HCT116 (cell line): ENCODE measurements at regions not wholly inside any gene's neighbourhood (a gene's known extent, or its start where the extent isn't known, plus 50 kb on each side); places are given as distances from the start of the nearest gene placed in this dataset.

Experiments used
- ATAC-seq: fragments of 200-7000 bp; cut with Tn5 transposase; 2 replicates; pipeline ENCODE4 v1.9.1; 2020; ENCODE audit warnings: mild to moderate bottlenecking, moderate library complexity
- BruUV-seq: library from RNA; stranded (reverse); fragments of 400-500 nt; replicated peaks from 2 replicates; lab custom pipeline; 2021; lab: Mats Ljungman, UMichigan
- CTCF ChIA-PET: fragments of 300-600 bp; sonication (Branson Sonifier 250); formaldehyde crosslinking; loops from one replicate; lab custom pipeline; 2021; ENCODE audit warnings: antibody characterized with exemption; lab: Charles Lee
- POLR2A ChIA-PET: fragments of 300-600, 350-600 bp; sonication (Branson Sonifier 250); formaldehyde crosslinking; loops from one replicate; lab custom pipeline; 2021; ENCODE audit warnings: antibody characterized with exemption; lab: Charles Lee
- RAD21 ChIA-PET, 2 experiments: fragments of 300-600 bp; sonication (Branson Sonifier 250); formaldehyde crosslinking; loops; one replicate each; lab custom pipeline; 2023; ENCODE audit warnings: low total read pairs in 2 of 2; ENCODE audit not compliant: uncharacterized antibody in 2 of 2, unreplicated experiment in 2 of 2, low non-redundant PET in 1 of 2; lab: Charles Lee
- DNase-seq: peaks from one replicate; pipeline ENCODE4 v3.0.0-alpha.2; 2010; ENCODE audit warnings: low read depth, low spot score
- H2AFZ ChIP-seq: fragments of 200-600 bp; shearing (Covaris generic), sonication (generic); 2 replicates; pipeline ENCODE4 v1.6.1; 2017; ENCODE audit warnings: low read depth, mixed run types, mixed read lengths, antibody characterized with exemption, low read length; ENCODE audit not compliant: poor library complexity, severe bottlenecking
- H3K27ac ChIP-seq: 2 replicates; pipeline ENCODE4 v1.5.1; 2012; ENCODE audit warnings: low read depth, low read length
- H3K27me3 ChIP-seq: fragments of 200-600 bp; sonication (generic); 2 replicates; pipeline ENCODE4 v1.6.1; 2016; ENCODE audit warnings: mixed run types, low read length, mixed read lengths; ENCODE audit not compliant: insufficient read depth
- H3K36me3 ChIP-seq, 2 experiments: fragments of 200-500 bp in 1 of 2; fragments of 200-600 bp in 1 of 2; sonication (Bioruptor generic) in 1 of 2; sonication (generic) in 1 of 2; 2 replicates each; pipeline versions ENCODE4 v1.5.1 to v1.6.1; 2014 to 2016; ENCODE audit warnings: low read length in 2 of 2, inconsistent platforms in 1 of 2, mixed read lengths in 1 of 2, mixed run types in 1 of 2; ENCODE audit not compliant: insufficient read depth in 2 of 2, control insufficient read depth in 1 of 2
- H3K4me1 ChIP-seq, 2 experiments: fragments of 200-600 bp in 1 of 2; sonication (generic) in 1 of 2; 2 replicates each; pipeline versions ENCODE4 v1.5.1 to v1.6.1; 2012 to 2017; ENCODE audit warnings: low read length in 2 of 2, inconsistent platforms in 1 of 2, mild to moderate bottlenecking in 1 of 2, mixed read lengths in 1 of 2, mixed run types in 1 of 2, moderate library complexity in 1 of 2; ENCODE audit not compliant: insufficient read depth in 2 of 2, control insufficient read depth in 1 of 2
- H3K4me2 ChIP-seq: fragments of 200-600 bp; sonication (generic); 2 replicates; pipeline ENCODE4 v1.6.1; 2017; ENCODE audit warnings: mixed run types, low read length, mixed read lengths
- H3K4me3 ChIP-seq, 2 experiments: fragments of 200-600 bp in 1 of 2; sonication (generic) in 1 of 2; replicated peaks in 1 of 2; 2 replicates each; pipeline ENCODE4 v1.5.1; 2011 to 2016; ENCODE audit warnings: low read length in 2 of 2, control low read depth in 1 of 2, low read depth in 1 of 2, mild to moderate bottlenecking in 1 of 2, mixed read lengths in 1 of 2, mixed run types in 1 of 2
- H3K79me2 ChIP-seq: fragments of 200-600 bp; sonication (generic); 2 replicates; pipeline ENCODE4 v1.6.1; 2017; ENCODE audit warnings: mild to moderate bottlenecking, mixed run types, low read length, moderate library complexity, mixed read lengths; ENCODE audit not compliant: insufficient read depth
- H3K9ac ChIP-seq: fragments of 200-600 bp; sonication (generic); 2 replicates; pipeline ENCODE4 v1.6.1; 2016; ENCODE audit warnings: low read length, mixed read lengths
- H3K9me2 ChIP-seq: fragments of 200-600 bp; sonication (generic), shearing (Covaris generic); 2 replicates; pipeline ENCODE4 v1.6.1; 2017; ENCODE audit warnings: mixed run types, mild to moderate bottlenecking, moderate library complexity; ENCODE audit not compliant: insufficient read depth
- H3K9me3 ChIP-seq, 2 experiments: fragments of 200-500 bp in 1 of 2; fragments of 200-600 bp in 1 of 2; sonication (Bioruptor generic) in 1 of 2; sonication (generic) in 1 of 2; 2 replicates each; pipeline ENCODE4 v1.6.1; 2014 to 2017; ENCODE audit warnings: low read length in 2 of 2, mixed read lengths in 2 of 2, inconsistent platforms in 1 of 2, low read depth in 1 of 2, mild to moderate bottlenecking in 1 of 2, mixed run types in 1 of 2, moderate library complexity in 1 of 2; ENCODE audit not compliant: control insufficient read depth in 1 of 2, insufficient read depth in 1 of 2
- H4K20me1 ChIP-seq: fragments of 200-600 bp; sonication (generic), shearing (Covaris generic); 2 replicates; pipeline ENCODE4 v1.6.1; 2017; ENCODE audit warnings: mixed run types, mild to moderate bottlenecking, moderate library complexity; ENCODE audit not compliant: insufficient read depth
- ELF1 ChIP-seq: IDR thresholded peaks from 2 replicates; pipeline ENCODE4 v1.6.1; 2012; ENCODE audit warnings: low read depth, borderline replicate concordance
- EZH2phosphoT487 ChIP-seq: fragments of 200-600 bp; IDR thresholded peaks from 2 replicates; pipeline ENCODE4 v1.6.1; 2018; ENCODE audit warnings: antibody characterized with exemption, borderline replicate concordance
- JUND ChIP-seq: IDR thresholded peaks from 2 replicates; pipeline ENCODE4 v1.6.1; 2012
- RAD21 ChIP-seq: IDR thresholded peaks from 2 replicates; pipeline ENCODE4 v1.6.1; 2012; ENCODE audit warnings: low read depth, mild to moderate bottlenecking
- TCF7L2 ChIP-seq: IDR thresholded peaks from 2 replicates; pipeline ENCODE4 v1.7.0; 2011; ENCODE audit warnings: borderline replicate concordance, inconsistent platforms; ENCODE audit not compliant: insufficient read depth, insufficient read length; ENCODE audit errors: extremely low read depth
- YY1 ChIP-seq: IDR thresholded peaks from 2 replicates; pipeline ENCODE4 v1.6.1; 2011; ENCODE audit warnings: low read length, low read depth, moderate library complexity, mild to moderate bottlenecking; ENCODE audit not compliant: insufficient replicate concordance; ENCODE audit errors: extremely low read depth
- intact Hi-C: fragments of 100-400 bp; cut with micrococcal nuclease; formaldehyde crosslinking; loops from 2 replicates; pipeline ENCODE4 v1.10.0; 2022
- TF ChIP-seq, protein P1 (sequence below): IDR thresholded peaks from 2 replicates; pipeline ENCODE4 v1.6.1; 2011; ENCODE audit warnings: mild to moderate bottlenecking, low read length, moderate library complexity; ENCODE audit not compliant: insufficient replicate concordance; ENCODE audit errors: extremely low read depth

DNA sequence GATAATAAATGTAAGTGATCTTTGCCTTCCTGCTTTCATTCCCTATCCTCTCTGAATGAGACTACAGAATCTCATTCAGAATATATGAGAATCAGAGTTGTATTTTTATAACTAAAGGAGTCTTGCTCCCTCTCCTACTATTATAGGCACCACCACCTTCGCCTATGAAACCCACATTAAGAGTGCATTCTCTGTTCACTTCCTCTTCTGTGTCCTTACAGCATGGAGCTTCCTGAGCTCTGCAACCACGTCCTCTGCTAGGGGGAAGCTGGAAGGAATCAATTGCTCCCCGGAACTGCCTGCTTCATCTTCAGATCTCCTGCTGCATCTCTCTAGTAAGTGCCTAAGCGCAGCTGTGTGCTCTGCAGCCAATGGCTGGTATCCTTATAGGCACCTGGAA lies 820.7 kb downstream of the GRID1 start:
- no peak overlapping the region for H3K4me2 ChIP-seq
- ATAC-seq (no peak), DNase-seq (no peak)
- H3K9me3 ChIP-seq, result no peaks in the 10 kb centered on the region
- H3K9ac ChIP-seq, result no peak overlapping the region
- peaks cover 22% of the 10 kb centered on the region for H3K27me3 ChIP-seq
- no peak for TF ChIP-seq JUND
- no peak for TF ChIP-seq ELF1
- TF ChIP-seq TCF7L2, result no peak
- no peak for TF ChIP-seq EZH2phosphoT487
- TF ChIP-seq RAD21, result no peak
- TF ChIP-seq, protein P1, sequence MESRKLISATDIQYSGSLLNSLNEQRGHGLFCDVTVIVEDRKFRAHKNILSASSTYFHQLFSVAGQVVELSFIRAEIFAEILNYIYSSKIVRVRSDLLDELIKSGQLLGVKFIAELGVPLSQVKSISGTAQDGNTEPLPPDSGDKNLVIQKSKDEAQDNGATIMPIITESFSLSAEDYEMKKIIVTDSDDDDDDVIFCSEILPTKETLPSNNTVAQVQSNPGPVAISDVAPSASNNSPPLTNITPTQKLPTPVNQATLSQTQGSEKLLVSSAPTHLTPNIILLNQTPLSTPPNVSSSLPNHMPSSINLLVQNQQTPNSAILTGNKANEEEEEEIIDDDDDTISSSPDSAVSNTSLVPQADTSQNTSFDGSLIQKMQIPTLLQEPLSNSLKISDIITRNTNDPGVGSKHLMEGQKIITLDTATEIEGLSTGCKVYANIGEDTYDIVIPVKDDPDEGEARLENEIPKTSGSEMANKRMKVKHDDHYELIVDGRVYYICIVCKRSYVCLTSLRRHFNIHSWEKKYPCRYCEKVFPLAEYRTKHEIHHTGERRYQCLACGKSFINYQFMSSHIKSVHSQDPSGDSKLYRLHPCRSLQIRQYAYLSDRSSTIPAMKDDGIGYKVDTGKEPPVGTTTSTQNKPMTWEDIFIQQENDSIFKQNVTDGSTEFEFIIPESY, result no peak
- no peak for TF ChIP-seq YY1
- TF ChIP-seq, all 23 proteins: peak for 0
- Histone ChIP-seq H4K20me1 (no peaks in the 10 kb centered on the region), H3K27ac (no peak overlapping the region), H3K79me2 (no peaks in the 10 kb centered on the region), H2AFZ (no peak overlapping the region), H3K9me2 (no peaks in the 10 kb centered on the region), H3K4me3 (no peak overlapping the region), H3K4me1 (no peaks in the 10 kb centered on the region), H3K36me3 (no peaks in the 10 kb centered on the region)
- intact Hi-C loops, result loop anchor here (5.0 kb wide), 1 partner anchor 831 kb away; no protein-coding TSS in a partner anchor
- no TSS peak for BruUV-seq
- ChIA-PET RAD21 (no interaction called here), CTCF (no interaction called here), POLR2A (no interaction called here)
